CD4-positive, alpha-beta T cell (primary cell): ENCODE measurements at regions not wholly inside any gene's neighbourhood (a gene's known extent, or its start where the extent isn't known, plus 50 kb on each side); places are given as distances from the start of the nearest gene placed in this dataset.

Experiments used
- ATAC-seq: fragments of 200-7000 bp; cut with Tn5 transposase; one replicate; pipeline ENCODE4 v1.10.0; 2022; ENCODE audit warnings: mild to moderate bottlenecking; ENCODE audit not compliant: poor library complexity
- CTCF ChIA-PET: fragments of 350-600 bp; sonication (Branson Sonifier 250); formaldehyde crosslinking; loops from one replicate; lab custom pipeline; 2021; ENCODE audit warnings: antibody characterized with exemption, inconsistent platforms; lab: Charles Lee
- POLR2A ChIA-PET: fragments of 350-600 bp; sonication (Branson Sonifier 250); formaldehyde crosslinking; loops from one replicate; lab custom pipeline; 2021; ENCODE audit warnings: antibody characterized with exemption, inconsistent platforms; lab: Charles Lee
- DNase-seq, 14 experiments: peaks; one replicate each; pipeline ENCODE4 v3.0.0-alpha.2; 2013 to 2020; ENCODE audit warnings: mixed read lengths in 2 of 14
- H3K27ac ChIP-seq, 2 donors: one replicate each; pipeline versions ENCODE4 v1.5.1 to v1.7.0; 2013; ENCODE audit warnings: low read length in 2 of 2, low read depth in 1 of 2, mild to moderate bottlenecking in 1 of 2
- H3K27me3 ChIP-seq, 2 experiments: 1 replicate in 1 of 2; 2 replicates in 1 of 2; pipeline versions ENCODE4 v1.6.1 to v1.7.0; 2013; ENCODE audit warnings: low read length in 2 of 2, control low read depth in 1 of 2, mild to moderate bottlenecking in 1 of 2, moderate library complexity in 1 of 2; ENCODE audit not compliant: insufficient read depth in 2 of 2, control insufficient read depth in 1 of 2
- H3K36me3 ChIP-seq: one replicate; pipeline ENCODE4 v1.6.1; 2013; ENCODE audit warnings: low read length, control low read depth; ENCODE audit not compliant: insufficient read depth
- H3K4me1 ChIP-seq: one replicate; pipeline ENCODE4 v1.6.1; 2013; ENCODE audit warnings: low read length, control low read depth; ENCODE audit not compliant: insufficient read depth
- H3K4me3 ChIP-seq: one replicate; pipeline ENCODE4 v1.5.1; 2013; ENCODE audit warnings: mild to moderate bottlenecking, low read length, moderate library complexity
- H3K9me3 ChIP-seq, 2 experiments: 1 replicate in 1 of 2; 2 replicates in 1 of 2; pipeline versions ENCODE4 v1.6.1 to v1.7.0; 2013; ENCODE audit warnings: low read length in 2 of 2, mild to moderate bottlenecking in 2 of 2, control low read depth in 1 of 2, moderate library complexity in 1 of 2; ENCODE audit not compliant: control insufficient read depth in 1 of 2, insufficient read depth in 1 of 2
- H3K27ac Mint-ChIP-seq: one replicate; pipeline ENCODE4 v1.8.0; 2020; ENCODE audit warnings: mixed read lengths
- H3K27me3 Mint-ChIP-seq: one replicate; pipeline ENCODE4 v1.8.0; 2021; ENCODE audit warnings: mixed read lengths
- H3K36me3 Mint-ChIP-seq: one replicate; pipeline ENCODE4 v1.8.0; 2021; ENCODE audit warnings: low read depth, mixed read lengths
- H3K4me1 Mint-ChIP-seq: one replicate; pipeline ENCODE4 v1.8.0; 2021; ENCODE audit warnings: low read depth, mixed read lengths
- H3K4me3 Mint-ChIP-seq: one replicate; pipeline ENCODE4 v1.8.0; 2020; ENCODE audit warnings: mild to moderate bottlenecking, mixed read lengths
- H3K9me3 Mint-ChIP-seq: one replicate; pipeline ENCODE4 v1.8.0; 2020; ENCODE audit warnings: mixed read lengths
- CTCF ChIP-seq: fragments of 200-600 bp; IDR thresholded peaks from one replicate; pipeline ENCODE4 v1.8.0; 2022; ENCODE audit warnings: antibody characterized with exemption, mild to moderate bottlenecking
- intact Hi-C, 2 experiments: fragments of 100-400 bp; cut with DNase I in 1 of 2; cut with micrococcal nuclease in 1 of 2; formaldehyde crosslinking; loops; one replicate each; pipeline versions ENCODE4 v1.15.1 to v1.9.0; 2023 to 2025; cut with DNase I, micrococcal nuclease

DNA sequence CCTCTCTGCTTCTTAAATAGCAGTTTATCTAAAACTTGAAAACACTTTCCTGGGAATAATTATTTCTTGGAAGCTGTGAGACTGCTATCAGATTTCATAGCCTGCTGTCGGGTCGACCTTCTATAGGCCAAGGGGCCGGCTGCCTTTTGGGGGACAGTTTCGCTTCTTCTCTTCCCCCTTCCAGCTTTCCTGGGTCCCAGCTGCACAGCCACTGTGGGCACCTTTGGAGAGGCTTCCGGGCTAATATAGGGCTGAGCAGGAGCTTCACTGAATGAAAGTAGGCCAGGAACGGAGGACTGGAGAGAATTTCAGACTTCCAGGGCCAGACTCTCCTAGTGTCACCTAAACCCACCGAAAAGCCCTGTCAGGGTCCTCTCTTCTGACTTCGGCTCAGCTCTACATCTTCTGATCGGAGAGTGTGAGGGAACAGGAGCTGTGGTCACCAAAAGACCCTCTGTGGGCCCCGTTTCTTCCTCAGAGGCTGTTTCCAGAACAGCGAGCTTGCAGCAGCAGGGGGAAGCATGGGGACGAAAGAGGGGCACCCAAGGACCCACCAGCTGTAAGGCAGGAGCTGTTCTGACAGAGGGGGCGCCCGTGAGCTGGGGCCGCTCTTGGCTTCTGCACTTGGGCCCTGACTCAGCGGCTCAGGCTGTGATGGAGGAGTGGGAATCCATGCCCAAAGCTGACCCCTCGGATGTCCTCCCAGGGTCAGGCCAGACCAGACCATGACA is 620.6 kb downstream of the BCOR start:
- Mint-ChIP-seq H3K4me3 (no peak overlapping the region), H3K36me3 (no peaks in the 10 kb centered on the region), H3K9me3 (no peaks in the 10 kb centered on the region), H3K4me1 (peaks cover 12% of the 10 kb centered on the region), H3K27ac (no peak overlapping the region), H3K27me3 (no peaks in the 10 kb centered on the region)
- H3K9me3 ChIP-seq: no peaks in the 10 kb centered on the region
- ChIA-PET POLR2A (no interaction called here), CTCF (interaction anchor here (0.5 kb wide), 1 partner anchor 392 kb away, joined by 3 read pairs; no protein-coding TSS in a partner anchor)
- H3K27me3 ChIP-seq: no peaks in the 10 kb centered on the region
- peaks cover 10% of the 10 kb centered on the region for H3K4me1 ChIP-seq
- no peaks in the 10 kb centered on the region for H3K36me3 ChIP-seq
- TF ChIP-seq CTCF: no peak
- H3K4me3 ChIP-seq: no peak overlapping the region
- intact Hi-C loops: no loop called here
- ATAC-seq (no peak), DNase-seq (peak in 2 of 14 experiments; percentile 11 to 20)
- no peak overlapping the region for H3K27ac ChIP-seq

DNA sequence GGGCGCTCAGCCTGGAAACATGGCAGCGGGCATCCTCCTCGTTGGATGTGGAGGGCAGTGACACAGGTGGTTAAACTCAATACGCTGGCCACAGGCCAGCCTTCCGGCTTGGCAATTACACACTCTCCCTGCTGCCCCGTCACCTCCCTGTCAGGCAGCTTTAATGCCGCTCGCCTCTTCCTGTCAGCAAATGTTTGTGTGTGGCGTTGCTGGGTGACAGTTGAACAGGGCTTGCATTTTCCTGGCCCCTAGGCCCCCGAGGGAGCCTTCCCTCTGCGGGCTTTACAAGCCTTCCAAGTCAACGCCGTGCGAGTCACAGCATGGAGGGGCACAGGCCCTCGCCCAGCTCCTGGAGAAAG is 620.0 kb downstream of the BCOR start:
- Histone ChIP-seq H3K9me3 (no peaks in the 10 kb centered on the region), H3K4me1 (peaks cover 10% of the 10 kb centered on the region), H3K27ac (no peak overlapping the region), H3K36me3 (no peaks in the 10 kb centered on the region), H3K4me3 (no peak overlapping the region), H3K27me3 (no peaks in the 10 kb centered on the region)
- no peaks in the 10 kb centered on the region for H3K9me3 Mint-ChIP-seq
- no peaks in the 10 kb centered on the region for H3K36me3 Mint-ChIP-seq
- H3K4me1 Mint-ChIP-seq: peaks cover 12% of the 10 kb centered on the region
- no peak overlapping the region for H3K4me3 Mint-ChIP-seq
- no peak for TF ChIP-seq CTCF
- DNase-seq (peak in 13 of 14 experiments; percentile 1 to 65 (median 13)), ATAC-seq (peak; percentile 63)
- intact Hi-C loops: no loop called here
- no peaks in the 10 kb centered on the region for H3K27me3 Mint-ChIP-seq
- CTCF ChIA-PET: interaction anchor here (0.5 kb wide), 1 partner anchor 391 kb away, joined by 3 read pairs; no protein-coding TSS in a partner anchor
- H3K27ac Mint-ChIP-seq: no peak overlapping the region
- POLR2A ChIA-PET: no interaction called here

- CTCF ChIA-PET: no interaction called here
- Histone ChIP-seq H3K27ac (no peak overlapping the region), H3K4me3 (no peak overlapping the region), H3K4me1 (peaks cover 10% of the 10 kb centered on the region), H3K27me3 (no peaks in the 10 kb centered on the region), H3K9me3 (no peaks in the 10 kb centered on the region), H3K36me3 (no peaks in the 10 kb centered on the region)
- H3K36me3 Mint-ChIP-seq: no peaks in the 10 kb centered on the region
- ATAC-seq: no peak
- H3K4me1 Mint-ChIP-seq: peaks cover 12% of the 10 kb centered on the region
- H3K27ac Mint-ChIP-seq: no peak overlapping the region
- intact Hi-C loops: no loop called here
- H3K9me3 Mint-ChIP-seq: no peaks in the 10 kb centered on the region
- no peak for TF ChIP-seq CTCF
- no peak overlapping the region for H3K4me3 Mint-ChIP-seq
- DNase-seq: no peak
- POLR2A ChIA-PET: no interaction called here
- H3K27me3 Mint-ChIP-seq: no peaks in the 10 kb centered on the region
Measured at GRCh38 chrX:39479856-39480255, 617.9 kb downstream of the BCOR start.
